C1 segment of cervical spinal cord (tissue), 14 donors: ENCODE measurements at regions not wholly inside any gene's neighbourhood (a gene's known extent, or its start where the extent isn't known, plus 50 kb on each side); places are given as distances from the start of the nearest gene placed in this dataset.
"Not testable (repeated sequence)": the region's sequence is repeated elsewhere in the genome, so short reads cannot be mapped to it uniquely, and the experiment has no call there.

Source experiments
- DNase-seq, 14 donors: peaks; one replicate each; lab custom pipeline; 2025; lab: John Stamatoyannopoulos, UW

DNA sequence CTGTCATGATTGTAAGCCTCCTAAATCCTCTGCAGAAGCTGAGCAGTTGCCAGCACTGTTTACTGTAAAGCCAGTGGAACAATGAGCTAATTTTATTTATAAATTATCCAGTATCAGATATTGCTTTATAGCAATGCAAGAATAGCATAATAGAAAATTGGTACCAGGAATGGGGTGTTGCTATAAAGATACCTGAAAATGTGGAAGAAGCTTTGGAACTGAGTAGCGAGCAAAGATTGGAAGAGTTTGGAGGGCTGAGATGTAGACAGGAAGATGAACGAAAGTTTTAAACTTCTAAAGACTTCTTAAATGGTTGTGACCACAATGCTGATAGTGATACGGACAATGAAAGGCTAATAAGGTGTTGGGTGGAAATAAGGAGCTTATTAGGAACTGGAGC is 917.4 kb upstream of the POT1 start:
- DNase-seq = no peak

GRCh38 chr7:125845686-125846085 is 916.1 kb upstream of the POT1 start:
- DNase-seq = no peak

GRCh38 chr7:125834421-125834820 is 904.8 kb upstream of the POT1 start:
- DNase-seq = no peak

- DNase-seq = no peak
These were observed 904.2 kb upstream of the POT1 start for GRCh38 chr7:125833839-125834238.

GRCh38 chr7:125830743-125831142 is 901.1 kb upstream of the POT1 start:
- DNase-seq = no peak

GRCh38 chr7:125828153-125828700 is 898.6 kb upstream of the POT1 start:
- DNase-seq = no peak

- no peak for DNase-seq
These were observed 893.9 kb upstream of the POT1 start for GRCh38 chr7:125823538-125823937.

DNA sequence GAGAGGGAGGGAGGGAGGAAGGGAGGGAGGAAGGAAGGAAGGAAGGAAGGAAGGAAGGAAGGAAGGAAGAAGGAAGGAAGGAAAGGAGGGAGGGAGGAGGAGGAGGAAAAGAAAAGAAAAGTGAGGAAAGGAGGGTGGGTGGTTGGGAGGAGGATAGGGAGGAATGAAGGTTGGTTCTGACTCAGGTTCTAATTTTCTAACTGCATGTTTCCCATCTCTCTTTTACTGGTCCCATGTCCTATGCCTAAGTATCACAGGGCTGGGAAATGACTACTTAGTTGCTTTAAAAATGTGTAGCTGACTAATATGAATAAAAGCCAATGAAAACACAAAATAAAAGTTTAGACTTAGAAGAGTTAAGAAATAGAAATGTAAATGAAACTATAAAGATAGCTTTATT is 890.9 kb upstream of the POT1 start:
- DNase-seq = no peak

DNA sequence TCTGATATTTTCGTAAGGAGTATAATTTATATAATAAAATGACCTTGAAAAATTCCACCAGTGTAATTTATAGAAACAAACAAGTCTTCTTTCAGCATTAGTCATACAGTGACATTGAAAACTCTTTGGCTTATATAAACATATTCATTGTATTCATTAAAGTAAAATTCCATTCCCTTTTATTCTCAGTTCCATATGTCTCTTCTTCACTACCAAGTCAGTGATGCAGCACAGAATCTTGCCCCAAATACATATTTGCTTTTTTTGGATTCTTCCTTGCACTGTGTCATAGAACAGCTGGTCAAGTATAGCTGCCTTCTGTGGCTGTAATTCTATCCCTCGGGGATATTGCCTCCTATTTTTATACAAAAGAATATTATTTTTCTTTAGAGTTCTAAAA is 884.5 kb upstream of the POT1 start:
- no peak for DNase-seq

DNA sequence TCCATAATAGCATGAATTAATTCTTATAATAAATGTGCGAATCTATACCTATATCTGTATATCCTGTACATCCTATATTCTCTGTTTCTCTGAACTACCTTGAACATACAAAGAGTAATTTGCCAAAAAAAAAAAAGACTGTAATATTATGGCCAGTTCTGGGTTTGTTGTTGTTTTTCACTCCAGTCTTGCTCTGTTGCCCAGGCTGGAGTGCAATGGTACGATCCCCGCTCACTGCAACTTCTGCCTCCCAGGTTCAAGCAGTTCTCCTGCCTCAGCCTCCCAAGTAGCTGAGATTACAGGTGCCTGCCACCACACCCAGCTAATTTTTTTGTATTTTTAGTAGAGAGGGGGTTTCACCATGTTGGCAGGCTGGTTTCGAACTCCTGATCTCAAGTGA is 876.9 kb upstream of the POT1 start:
- DNase-seq = not testable (repeated sequence)

- no peak for DNase-seq
These were observed 874.6 kb upstream of the POT1 start for GRCh38 chr7:125804273-125804672.

DNA sequence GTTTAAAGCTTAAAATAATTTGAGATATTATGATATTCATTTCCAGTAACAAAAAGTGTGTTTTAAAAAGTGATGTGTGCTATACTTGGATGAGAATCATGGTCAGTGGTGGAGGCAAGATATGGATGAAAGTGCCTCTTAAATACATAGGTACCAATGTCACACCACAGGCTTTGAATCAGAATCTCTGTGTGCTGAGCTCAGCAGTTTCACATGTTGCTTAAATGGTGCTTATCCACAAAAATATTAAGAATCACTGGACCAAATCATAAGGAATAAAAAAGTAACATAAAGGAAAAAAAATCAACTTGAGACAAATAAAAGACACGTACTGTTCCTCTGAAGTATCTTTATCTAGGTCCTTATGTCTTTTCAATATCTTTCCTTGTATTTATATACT is 850.5 kb upstream of the POT1 start:
- no peak for DNase-seq

- no peak for DNase-seq
These were observed 845.7 kb upstream of the POT1 start for GRCh38 chr7:125775317-125775716.

DNA sequence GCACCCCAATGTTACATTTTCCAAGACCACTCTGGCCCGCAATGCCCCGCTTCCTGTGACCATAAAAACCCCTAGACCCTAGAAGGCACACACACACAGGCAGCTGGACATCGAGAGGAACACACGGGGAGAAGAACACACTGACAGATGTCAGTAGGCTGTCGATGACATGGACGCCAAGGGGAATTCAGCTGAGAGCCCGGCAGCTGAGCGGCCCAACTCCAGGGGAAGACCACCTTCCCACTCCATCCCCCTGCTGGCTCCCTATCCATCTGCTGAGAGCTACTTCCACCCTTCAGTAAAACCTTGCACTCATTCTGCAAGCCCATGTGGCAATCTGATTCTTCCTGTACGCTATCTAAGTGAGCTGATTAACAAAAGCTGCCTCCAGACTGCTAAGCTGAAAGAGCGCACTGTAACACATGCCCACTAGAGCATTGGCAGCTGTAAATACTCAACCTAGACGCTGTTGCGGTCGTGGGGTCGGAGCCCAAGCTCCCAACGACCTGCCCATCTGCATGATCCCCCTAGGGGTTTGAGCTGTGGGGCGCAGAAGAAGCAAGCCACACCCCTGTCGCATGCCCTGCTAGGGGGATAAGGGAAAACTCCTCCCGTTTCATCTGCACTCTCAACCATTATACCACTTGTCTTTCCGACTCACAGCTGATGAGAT is 843.6 kb upstream of the POT1 start:
- no peak for DNase-seq

GRCh38 chr7:125747966-125748365 is 818.3 kb upstream of the POT1 start:
- no peak for DNase-seq

DNA sequence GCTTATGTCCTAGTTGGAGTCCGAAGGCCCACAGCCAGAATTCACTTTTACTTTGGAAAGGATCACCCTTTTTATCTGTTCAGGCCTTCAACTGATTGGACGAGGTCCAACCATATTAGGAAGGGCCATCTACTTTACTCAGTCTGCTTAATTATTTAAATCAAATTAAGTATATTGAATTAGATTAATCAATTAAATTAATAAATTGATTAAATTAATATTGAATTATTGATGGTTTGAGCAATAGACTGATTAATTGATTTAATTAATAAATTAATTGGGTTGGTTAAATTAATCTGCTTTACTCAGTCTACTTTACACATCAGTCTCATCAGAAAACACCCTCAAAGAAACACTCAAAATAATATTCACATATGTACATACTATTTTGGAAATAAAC is 816.9 kb upstream of the POT1 start:
- no peak for DNase-seq

- DNase-seq = no peak
These were observed 797.6 kb upstream of the POT1 start for GRCh38 chr7:125727215-125727614.

DNA sequence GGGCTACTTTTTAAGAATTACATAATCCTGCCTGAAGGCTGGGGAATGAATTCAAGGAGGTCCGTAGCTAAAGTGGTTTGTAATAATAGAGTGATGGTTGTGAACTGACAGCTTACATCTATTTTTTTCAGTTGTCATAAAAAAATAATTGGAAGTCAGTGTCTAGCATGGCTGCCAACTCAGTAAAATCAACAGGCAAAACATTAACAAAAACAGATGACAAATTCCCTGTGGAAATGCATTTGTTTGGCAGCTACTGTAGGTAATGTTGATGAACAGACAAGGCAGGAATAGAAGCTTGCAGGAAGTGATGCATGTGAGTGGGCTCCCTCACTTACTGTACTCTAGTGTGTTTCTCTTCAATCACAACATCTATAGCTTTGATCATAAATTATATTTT is 766.0 kb upstream of the POT1 start:
- no peak for DNase-seq

- no peak for DNase-seq
These were observed 753.5 kb upstream of the POT1 start for GRCh38 chr7:125683156-125683555.

- no peak for DNase-seq
These were observed 751.9 kb upstream of the POT1 start for GRCh38 chr7:125681508-125681907.

GRCh38 chr7:125678771-125679170 is 749.1 kb upstream of the POT1 start:
- no peak for DNase-seq

DNA sequence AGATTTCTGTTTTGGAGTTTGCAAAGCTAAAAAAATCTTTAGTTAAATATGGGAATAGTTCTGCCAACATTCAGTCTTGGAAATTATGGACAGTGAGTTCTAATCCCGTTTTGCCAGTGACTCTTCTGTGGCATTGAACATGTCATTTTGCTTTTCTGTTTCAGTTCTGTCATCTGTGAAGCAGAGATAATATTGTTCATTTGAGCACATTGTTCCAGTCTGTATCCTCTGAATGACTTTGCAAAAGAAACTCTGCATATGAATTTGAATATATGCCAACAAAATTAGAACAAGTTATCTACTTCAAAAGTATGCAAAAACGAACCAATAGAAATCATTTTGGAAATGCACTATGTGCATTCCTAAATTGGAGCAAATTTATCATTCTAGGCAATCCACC is 746.0 kb upstream of the POT1 start:
- no peak for DNase-seq

DNA sequence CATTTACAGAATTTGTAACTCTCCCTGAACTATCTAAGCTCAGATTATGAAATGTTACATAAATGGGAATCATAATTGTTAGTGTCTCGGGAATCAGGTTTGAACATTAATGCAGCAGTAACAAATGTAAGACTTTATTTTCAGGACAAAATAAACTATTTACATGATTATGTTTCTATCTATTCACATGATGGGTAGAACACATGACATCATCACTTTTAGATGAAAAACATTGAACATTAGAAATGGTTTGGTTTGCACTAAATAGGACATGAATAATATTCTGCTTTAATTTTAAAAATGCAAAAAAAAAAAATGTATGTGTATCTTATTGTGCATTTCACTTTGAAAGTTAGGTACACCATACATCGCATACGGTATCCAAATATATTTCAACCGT is 745.5 kb upstream of the POT1 start:
- no peak for DNase-seq
